ENCODE measurements at regions not wholly inside any gene's neighbourhood (a gene's known extent, or its start where the extent isn't known, plus 50 kb on each side); places are given as distances from the start of the nearest gene placed in this dataset.

GRCh38 chr2:215749092-215749957 lies 264.0 kb downstream of the MREG start (continued):
- TF ChIP-seq ZSCAN20 (CRISPR knock-in tag; IDR thresholded peaks at IDR 0.05; ENCODE audit: borderline replicate concordance) (peak; percentile 68; the same call in 1 of the 2 replicates), ZNF101 (CRISPR knock-in tag; IDR thresholded peaks at IDR 0.05; ENCODE audit: borderline replicate concordance, low read depth) (no peak), ZBTB34 (CRISPR knock-in tag; IDR thresholded peaks at IDR 0.05) (peak; percentile 86), ZNF503 (CRISPR knock-in tag; IDR thresholded peaks at IDR 0.05) (peak; percentile 86; the same call in 1 of the 2 replicates), SNRNP70 (IDR thresholded peaks at IDR 0.05; ENCODE audit: low read depth, low read length) (no peak), AKNA (CRISPR knock-in tag; IDR thresholded peaks at IDR 0.05; ENCODE audit: borderline replicate concordance) (no peak), MIER3 (CRISPR knock-in tag; IDR thresholded peaks at IDR 0.05; ENCODE audit: borderline replicate concordance) (peak; percentile 98), ZNF17 (CRISPR knock-in tag; IDR thresholded peaks at IDR 0.05) (no peak), RARG (CRISPR knock-in tag; IDR thresholded peaks at IDR 0.05; ENCODE audit: low read depth) (no peak), RBM22 (optimal IDR thresholded peaks at IDR 0.05; ENCODE audit: low read length) (no peak), ZNF468 (CRISPR knock-in tag; IDR thresholded peaks at IDR 0.05) (no peak), CTCF (CRISPR knock-in tag; IDR thresholded peaks at IDR 0.05) (peak; percentile 25; the same call in 1 of the 2 replicates), ZNF598 (CRISPR knock-in tag; IDR thresholded peaks at IDR 0.05; ENCODE audit: borderline replicate concordance) (peak; percentile 90), HNRNPUL1 (IDR thresholded peaks at IDR 0.05; ENCODE audit: low read depth, low read length) (no peak), ZNF614 (CRISPR knock-in tag; IDR thresholded peaks at IDR 0.05; ENCODE audit: borderline replicate concordance) (peak; percentile 96; the same call in 1 of the 2 replicates), CHD2 (IDR thresholded peaks at IDR 0.05; ENCODE audit: low read depth, low read length) (no peak), KDM5B (CRISPR knock-in tag; IDR thresholded peaks at IDR 0.05; ENCODE audit: borderline replicate concordance) (peak; percentile 98), ZKSCAN5 (CRISPR knock-in tag; IDR thresholded peaks at IDR 0.05) (no peak)

Measured in HepG2 (cell line).